ENCODE measurements at regions not wholly inside any gene's neighbourhood (a gene's known extent, or its start where the extent isn't known, plus 50 kb on each side); places are given as distances from the start of the nearest gene placed in this dataset.

DNA sequence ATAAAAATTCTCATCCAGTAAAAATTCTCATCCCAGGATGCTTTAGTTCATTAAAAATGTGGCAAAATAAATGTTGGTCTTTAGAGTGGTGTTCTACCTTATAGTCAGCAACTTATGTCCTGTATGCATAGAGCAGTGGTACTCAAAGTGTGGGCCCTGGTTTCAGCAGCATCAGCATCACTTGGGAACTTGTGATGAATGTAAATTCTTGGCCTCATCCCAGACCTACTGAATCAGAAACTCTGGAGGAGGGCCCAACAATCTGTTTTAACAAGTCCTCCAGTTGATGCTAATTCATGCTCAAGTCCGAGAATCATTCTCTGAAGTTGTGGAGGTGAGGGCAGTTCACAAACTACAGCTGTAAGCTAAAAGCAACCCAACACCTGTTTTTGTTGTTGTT, 307.3 kb upstream of the SATB1 start:
- TF ChIP-seq CTCF (IDR thresholded peaks at IDR 0.05; ENCODE audit: extremely low read depth, missing control alignments), result no peak
- no peak for DNase-seq (ENCODE audit: low spot score)

GRCh38 chr3:18730491-18730890, 305.4 kb upstream of the SATB1 start:
- TF ChIP-seq CTCF (IDR thresholded peaks at IDR 0.05; ENCODE audit: extremely low read depth, missing control alignments), result no peak
- DNase-seq (ENCODE audit: low spot score), result no peak

DNA sequence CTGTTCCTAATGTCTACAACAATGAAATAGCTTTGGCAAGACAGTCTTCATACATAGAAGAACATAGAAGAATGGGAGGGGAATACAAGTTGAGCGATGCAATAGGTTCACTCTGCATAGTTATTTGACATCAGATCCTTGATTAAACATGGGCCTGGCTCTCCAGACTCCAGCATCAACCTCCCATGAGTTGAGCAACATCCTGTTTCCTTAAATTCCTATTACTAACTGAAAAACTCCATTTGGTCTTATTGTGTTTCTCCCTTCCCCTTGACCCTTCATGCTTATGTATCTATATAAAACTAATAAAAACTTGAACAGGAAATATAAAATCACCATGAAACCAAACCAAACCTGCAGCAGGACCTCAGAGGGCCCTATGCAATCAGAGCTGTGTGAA, 304.5 kb upstream of the SATB1 start:
- no peak for TF ChIP-seq CTCF (IDR thresholded peaks at IDR 0.05; ENCODE audit: extremely low read depth, missing control alignments)

GRCh38 chr3:18725668-18726407, 300.7 kb upstream of the SATB1 start:
- DNase-seq (ENCODE audit: low spot score), result no peak
- no peak for TF ChIP-seq CTCF (IDR thresholded peaks at IDR 0.05; ENCODE audit: extremely low read depth, missing control alignments)

More for the DNA sequence above, 304.5 kb upstream of the SATB1 start:
- no peak for DNase-seq (ENCODE audit: low spot score)

DNA sequence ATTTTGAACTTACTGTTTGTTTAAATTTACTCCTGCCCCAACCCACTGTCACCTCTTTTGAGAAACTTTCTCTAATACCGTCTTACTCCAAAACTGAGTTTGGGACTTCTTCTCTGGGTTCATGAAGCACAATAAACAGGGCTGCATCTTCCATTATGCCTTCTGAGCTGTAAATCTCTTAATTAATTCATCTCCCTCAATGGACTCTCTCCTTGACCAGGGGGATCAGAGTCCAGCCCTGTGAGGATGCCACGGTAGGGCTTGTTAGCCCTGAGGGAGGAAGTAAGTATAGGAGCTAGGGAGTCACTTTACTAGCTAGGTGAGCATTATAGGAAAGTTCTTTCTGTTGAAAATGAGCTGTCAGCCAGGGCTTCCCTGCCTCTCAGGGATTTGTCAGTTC, 299.3 kb upstream of the SATB1 start:
- TF ChIP-seq CTCF (IDR thresholded peaks at IDR 0.05; ENCODE audit: extremely low read depth, missing control alignments), result no peak
- DNase-seq (ENCODE audit: low spot score), result no peak

GRCh38 chr3:18723206-18723810, 298.2 kb upstream of the SATB1 start:
- no peak for DNase-seq (ENCODE audit: low spot score)
- no peak for TF ChIP-seq CTCF (IDR thresholded peaks at IDR 0.05; ENCODE audit: extremely low read depth, missing control alignments)

DNA sequence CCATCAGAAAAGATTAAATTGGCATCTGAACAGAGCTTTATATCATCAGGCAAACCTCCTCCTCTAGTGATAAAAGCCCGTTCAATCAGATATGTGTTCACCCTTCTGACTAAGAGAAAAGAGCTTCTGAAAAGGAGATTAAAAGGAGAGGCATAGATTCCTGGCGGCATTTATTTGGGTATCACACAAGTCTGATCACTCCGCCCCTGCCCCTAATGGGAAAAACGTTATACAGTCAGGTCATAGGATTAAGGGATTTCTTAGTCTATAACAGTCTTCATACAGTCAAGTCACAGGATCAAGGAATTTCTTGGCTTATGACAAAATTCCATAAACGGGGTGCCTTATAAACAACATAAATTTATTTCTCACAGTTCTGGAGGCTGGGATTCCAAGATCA, 295.4 kb upstream of the SATB1 start:
- no peak for DNase-seq (ENCODE audit: low spot score)

More for the DNA sequence above, 295.4 kb upstream of the SATB1 start:
- TF ChIP-seq CTCF (IDR thresholded peaks at IDR 0.05; ENCODE audit: extremely low read depth, missing control alignments), result no peak
